Activated T-helper 17 cell treated with anti-CD3 and anti-CD28 coated beads, Interleukin-2, amount 50 U/mL, for 72 hours (primary cell): ENCODE measurements at regions not wholly inside any gene's neighbourhood (a gene's known extent, or its start where the extent isn't known, plus 50 kb on each side); places are given as distances from the start of the nearest gene placed in this dataset.

ENCODE experiments used
- ATAC-seq: fragments of 150-1000 bp; cut with Tn5 transposase; replicated peaks from 2 replicates; pipeline ENCODE4 v1.10.0; 2021; ENCODE audit warnings: mild to moderate bottlenecking, moderate library complexity
- H3K27ac Mint-ChIP-seq: one replicate; pipeline ENCODE4 v1.8.0; 2022; ENCODE audit warnings: mixed read lengths
- H3K27me3 Mint-ChIP-seq: one replicate; pipeline ENCODE4 v1.8.0; 2022; ENCODE audit warnings: mixed read lengths
- H3K36me3 Mint-ChIP-seq: one replicate; pipeline ENCODE4 v1.8.0; 2022; ENCODE audit warnings: low read depth, mild to moderate bottlenecking, mixed read lengths
- H3K4me1 Mint-ChIP-seq: one replicate; pipeline ENCODE4 v1.8.0; 2022; ENCODE audit warnings: mixed read lengths
- H3K4me3 Mint-ChIP-seq: one replicate; pipeline ENCODE4 v1.8.0; 2022; ENCODE audit warnings: mild to moderate bottlenecking, mixed read lengths
- H3K9me3 Mint-ChIP-seq: one replicate; pipeline ENCODE4 v1.8.0; 2022; ENCODE audit warnings: mixed read lengths

GRCh38 chr11:70782401-70782913 lies 384.1 kb downstream of the CTTN start:
- ATAC-seq = no peak
- Mint-ChIP-seq H3K27me3 (peaks cover under 1% of the 10 kb centered on the region), H3K9me3 (no peaks in the 10 kb centered on the region), H3K27ac (no peak overlapping the region), H3K4me3 (no peak overlapping the region), H3K36me3 (no peaks in the 10 kb centered on the region), H3K4me1 (no peaks in the 10 kb centered on the region)

- ATAC-seq = no peak
- no peak overlapping the region for H3K27ac Mint-ChIP-seq
- H3K4me1 Mint-ChIP-seq = no peaks in the 10 kb centered on the region
- no peaks in the 10 kb centered on the region for H3K36me3 Mint-ChIP-seq
- no peaks in the 10 kb centered on the region for H3K9me3 Mint-ChIP-seq
- no peak overlapping the region for H3K4me3 Mint-ChIP-seq
- H3K27me3 Mint-ChIP-seq = no peaks in the 10 kb centered on the region
Measured at GRCh38 chr11:70783356-70783755, 385.0 kb downstream of the CTTN start.

- no peaks in the 10 kb centered on the region for H3K36me3 Mint-ChIP-seq
- no peaks in the 10 kb centered on the region for H3K9me3 Mint-ChIP-seq
- H3K4me3 Mint-ChIP-seq = no peak overlapping the region
- H3K4me1 Mint-ChIP-seq = no peaks in the 10 kb centered on the region
- ATAC-seq = no peak
- H3K27ac Mint-ChIP-seq = no peak overlapping the region
- H3K27me3 Mint-ChIP-seq = no peaks in the 10 kb centered on the region
Measured at GRCh38 chr11:70783821-70784220, 385.5 kb downstream of the CTTN start.

GRCh38 chr11:70785372-70785771 lies 387.0 kb downstream of the CTTN start:
- Mint-ChIP-seq H3K27me3 (no peaks in the 10 kb centered on the region), H3K9me3 (no peaks in the 10 kb centered on the region), H3K4me3 (no peak overlapping the region)

GRCh38 chr11:70786021-70786665 lies 387.8 kb downstream of the CTTN start:
- Mint-ChIP-seq H3K4me3 (no peak overlapping the region), H3K36me3 (no peaks in the 10 kb centered on the region), H3K4me1 (no peaks in the 10 kb centered on the region), H3K27me3 (no peaks in the 10 kb centered on the region), H3K9me3 (peaks cover under 1% of the 10 kb centered on the region), H3K27ac (no peak overlapping the region)
- no peak for ATAC-seq

More at GRCh38 chr11:70785372-70785771, 387.0 kb downstream of the CTTN start:
- Mint-ChIP-seq H3K36me3 (no peaks in the 10 kb centered on the region), H3K27ac (no peak overlapping the region), H3K4me1 (no peaks in the 10 kb centered on the region)
- no peak for ATAC-seq

GRCh38 chr11:70788248-70789022 lies 390.1 kb downstream of the CTTN start:
- no peak overlapping the region for H3K4me3 Mint-ChIP-seq
- no peak overlapping the region for H3K27ac Mint-ChIP-seq
- H3K9me3 Mint-ChIP-seq = peaks cover 9% of the 10 kb centered on the region
- H3K27me3 Mint-ChIP-seq = no peaks in the 10 kb centered on the region
- no peak for ATAC-seq
- H3K36me3 Mint-ChIP-seq = no peaks in the 10 kb centered on the region
- H3K4me1 Mint-ChIP-seq = no peaks in the 10 kb centered on the region

GRCh38 chr11:70790671-70791300 lies 392.5 kb downstream of the CTTN start:
- Mint-ChIP-seq H3K36me3 (no peaks in the 10 kb centered on the region), H3K9me3 (peaks cover 9% of the 10 kb centered on the region), H3K4me3 (no peak overlapping the region), H3K27me3 (no peaks in the 10 kb centered on the region), H3K4me1 (no peaks in the 10 kb centered on the region), H3K27ac (no peak overlapping the region)
- no peak for ATAC-seq

- no peaks in the 10 kb centered on the region for H3K27me3 Mint-ChIP-seq
- no peak overlapping the region for H3K27ac Mint-ChIP-seq
- peaks cover 4% of the 10 kb centered on the region for H3K9me3 Mint-ChIP-seq
- H3K4me1 Mint-ChIP-seq = no peaks in the 10 kb centered on the region
- H3K36me3 Mint-ChIP-seq = no peaks in the 10 kb centered on the region
- ATAC-seq = no peak
- no peak overlapping the region for H3K4me3 Mint-ChIP-seq
Measured at GRCh38 chr11:70796648-70797227, 398.4 kb downstream of the CTTN start.

- no peaks in the 10 kb centered on the region for H3K4me1 Mint-ChIP-seq
Measured at GRCh38 chr11:70798296-70798695, 400.0 kb downstream of the CTTN start.

GRCh38 chr11:70799386-70799785 lies 401.1 kb downstream of the CTTN start:
- ATAC-seq = no peak
- Mint-ChIP-seq H3K36me3 (no peaks in the 10 kb centered on the region), H3K4me3 (no peak overlapping the region), H3K4me1 (no peaks in the 10 kb centered on the region), H3K27ac (no peak overlapping the region), H3K9me3 (peaks cover 3% of the 10 kb centered on the region), H3K27me3 (peaks cover 7% of the 10 kb centered on the region)

More at GRCh38 chr11:70798296-70798695, 400.0 kb downstream of the CTTN start:
- no peaks in the 10 kb centered on the region for H3K9me3 Mint-ChIP-seq
- no peak for ATAC-seq
- peaks cover under 1% of the 10 kb centered on the region for H3K27me3 Mint-ChIP-seq
- no peaks in the 10 kb centered on the region for H3K36me3 Mint-ChIP-seq
- H3K4me3 Mint-ChIP-seq = no peak overlapping the region
- H3K27ac Mint-ChIP-seq = no peak overlapping the region

- H3K4me3 Mint-ChIP-seq = no peak overlapping the region
Measured at GRCh38 chr11:70802185-70802584, 403.9 kb downstream of the CTTN start.

GRCh38 chr11:70804139-70804837 lies 406.0 kb downstream of the CTTN start:
- Mint-ChIP-seq H3K9me3 (peaks cover 3% of the 10 kb centered on the region), H3K4me3 (no peak overlapping the region), H3K4me1 (no peaks in the 10 kb centered on the region), H3K27me3 (peaks cover 11% of the 10 kb centered on the region), H3K27ac (no peak overlapping the region), H3K36me3 (no peaks in the 10 kb centered on the region)
- ATAC-seq = no peak

More at GRCh38 chr11:70802185-70802584, 403.9 kb downstream of the CTTN start:
- Mint-ChIP-seq H3K27me3 (peaks cover 8% of the 10 kb centered on the region), H3K27ac (no peak overlapping the region), H3K9me3 (peaks cover 3% of the 10 kb centered on the region), H3K36me3 (no peaks in the 10 kb centered on the region), H3K4me1 (no peaks in the 10 kb centered on the region)
- no peak for ATAC-seq

- Mint-ChIP-seq H3K27me3 (peaks cover 11% of the 10 kb centered on the region), H3K4me3 (no peak overlapping the region), H3K36me3 (no peaks in the 10 kb centered on the region), H3K27ac (no peak overlapping the region), H3K9me3 (peaks cover 3% of the 10 kb centered on the region), H3K4me1 (no peaks in the 10 kb centered on the region)
- ATAC-seq = no peak
Measured at GRCh38 chr11:70805243-70805642, 406.9 kb downstream of the CTTN start.

- peaks cover 11% of the 10 kb centered on the region for H3K27me3 Mint-ChIP-seq
- peaks cover 3% of the 10 kb centered on the region for H3K9me3 Mint-ChIP-seq
- no peak overlapping the region for H3K4me3 Mint-ChIP-seq
- H3K27ac Mint-ChIP-seq = no peak overlapping the region
- no peaks in the 10 kb centered on the region for H3K4me1 Mint-ChIP-seq
- no peaks in the 10 kb centered on the region for H3K36me3 Mint-ChIP-seq
- no peak for ATAC-seq
Measured at GRCh38 chr11:70805971-70806370, 407.6 kb downstream of the CTTN start.
